GM23248 (cell line): ENCODE measurements at regions not wholly inside any gene's neighbourhood (a gene's known extent, or its start where the extent isn't known, plus 50 kb on each side); places are given as distances from the start of the nearest gene placed in this dataset.
A peak's percentile ranks its signal among the peaks of the same experiment; 100 is the strongest.

Source experiments
- DNase-seq: peaks from one replicate; pipeline ENCODE4 v3.0.0-alpha.2; 2015
- H2AFZ ChIP-seq: fragments of 200-600 bp; sonication (generic); 2 replicates; pipeline ENCODE4 v1.6.1; 2016; ENCODE audit warnings: antibody characterized with exemption
- H3F3A ChIP-seq: fragments of 200-600 bp; sonication (generic); 2 replicates; pipeline ENCODE4 v1.6.1; 2016; ENCODE audit warnings: mild to moderate bottlenecking, antibody characterized with exemption, mixed run types; ENCODE audit not compliant: insufficient read depth
- H3K27ac ChIP-seq: fragments of 200-600 bp; sonication (generic); 2 replicates; pipeline ENCODE4 v1.5.1; 2016; ENCODE audit warnings: mild to moderate bottlenecking
- H3K27me3 ChIP-seq: fragments of 200-600 bp; sonication (generic); replicated peaks from 2 replicates; pipeline ENCODE4 v1.6.1; 2016; ENCODE audit warnings: mild to moderate bottlenecking; ENCODE audit not compliant: insufficient read depth
- H3K36me3 ChIP-seq: fragments of 200-600 bp; sonication (generic); 2 replicates; pipeline ENCODE4 v1.6.1; 2016; ENCODE audit warnings: low read depth, mild to moderate bottlenecking
- H3K4me1 ChIP-seq: fragments of 200-600 bp; sonication (generic); 2 replicates; pipeline ENCODE4 v1.6.1; 2016; ENCODE audit warnings: mild to moderate bottlenecking; ENCODE audit not compliant: insufficient read depth
- H3K4me2 ChIP-seq: fragments of 200-600 bp; sonication (generic); one replicate; pipeline ENCODE4 v1.6.1; 2016; ENCODE audit warnings: mild to moderate bottlenecking; ENCODE audit not compliant: unreplicated experiment
- H3K4me3 ChIP-seq: fragments of 200-600 bp; sonication (generic); 2 replicates; pipeline ENCODE4 v1.5.1; 2016; ENCODE audit warnings: mild to moderate bottlenecking
- H3K79me2 ChIP-seq: fragments of 200-600 bp; sonication (generic); 2 replicates; pipeline ENCODE4 v1.6.1; 2016; ENCODE audit warnings: mild to moderate bottlenecking; ENCODE audit not compliant: insufficient read depth
- H3K9ac ChIP-seq: fragments of 200-600 bp; sonication (generic); 2 replicates; pipeline ENCODE4 v1.6.1; 2016; ENCODE audit warnings: mild to moderate bottlenecking
- H3K9me2 ChIP-seq: fragments of 200-600 bp; sonication (generic); 2 replicates; pipeline ENCODE4 v1.6.1; 2016; ENCODE audit warnings: mixed run types, mild to moderate bottlenecking, moderate library complexity; ENCODE audit not compliant: insufficient read depth
- H3K9me3 ChIP-seq: fragments of 200-600 bp; sonication (generic); one replicate; pipeline ENCODE4 v1.6.1; 2017; ENCODE audit warnings: low read depth
- H4K20me1 ChIP-seq: fragments of 200-600 bp; sonication (generic); 2 replicates; pipeline ENCODE4 v1.6.0; 2016; ENCODE audit not compliant: insufficient read depth
- EZH2 ChIP-seq: fragments of 200-600 bp; sonication (generic); IDR thresholded peaks from 2 replicates; pipeline ENCODE4 v1.6.1; 2018; ENCODE audit warnings: antibody characterized with exemption, mild to moderate bottlenecking; ENCODE audit not compliant: insufficient read depth, poor library complexity, severe bottlenecking
- EZH2phosphoT487 ChIP-seq: fragments of 200-600 bp; sonication (generic); IDR thresholded peaks from 2 replicates; pipeline ENCODE4 v1.6.1; 2018; ENCODE audit warnings: antibody characterized with exemption, moderate library complexity, mild to moderate bottlenecking, low read depth; ENCODE audit not compliant: insufficient read depth
- WGBS, 2 experiments: methylation state at CpG; one replicate each; pipeline ENCODE4 v1.1.6; 2015 to 2017; ENCODE audit warnings: low lambda C conversion rate in 2 of 2, low coverage in 1 of 2; ENCODE audit errors: missing lambda C conversion rate in 2 of 2; 5-methylcytosine and 5-hydroxymethylcytosine counted together
- in situ Hi-C: fragments of 300-500 bp; cut with MboI; formaldehyde crosslinking; loops from 2 replicates; pipeline ENCODE4 v1.15.0; 2020

GRCh38 chr3:177721864-177722785 is 524.8 kb upstream of the TBL1XR1 start:
- Histone ChIP-seq H3K9me3 (no peaks in the 10 kb centered on the region), H3K9ac (no peak overlapping the region), H3K4me3 (no peak overlapping the region), H3F3A (no peaks in the 10 kb centered on the region), H3K27ac (no peak overlapping the region), H2AFZ (no peak overlapping the region), H3K4me2 (no peak overlapping the region), H3K79me2 (no peaks in the 10 kb centered on the region), H4K20me1 (no peaks in the 10 kb centered on the region), H3K36me3 (no peaks in the 10 kb centered on the region), H3K4me1 (no peaks in the 10 kb centered on the region), H3K27me3 (no peaks in the 10 kb centered on the region), H3K9me2 (no peaks in the 10 kb centered on the region)
- no peak for DNase-seq
- in situ Hi-C loops: no loop called here
- WGBS, 2 experiments: 53 to 55% methylated on average over 3 of the region's 3 CpGs
- TF ChIP-seq EZH2phosphoT487 (no peak), EZH2 (no peak)

GRCh38 chr3:177724020-177724638 is 526.8 kb upstream of the TBL1XR1 start:
- Histone ChIP-seq H2AFZ (0 out of 2 replicates have a peak overlapping the region, but pooled peaks have one; percentile 30), H4K20me1 (no peaks in the 10 kb centered on the region), H3F3A (no peaks in the 10 kb centered on the region), H3K27ac (no peak overlapping the region), H3K4me2 (no peak overlapping the region), H3K9ac (no peak overlapping the region), H3K9me3 (no peaks in the 10 kb centered on the region), H3K4me1 (no peaks in the 10 kb centered on the region), H3K4me3 (no peak overlapping the region), H3K79me2 (no peaks in the 10 kb centered on the region), H3K36me3 (no peaks in the 10 kb centered on the region), H3K27me3 (no peaks in the 10 kb centered on the region), H3K9me2 (no peaks in the 10 kb centered on the region)
- no peak for DNase-seq
- in situ Hi-C loops: no loop called here
- 36 to 42% methylated on average over 6 of the region's 6 CpGs for WGBS, 2 experiments
- no peak for TF ChIP-seq EZH2phosphoT487

- in situ Hi-C loops: no loop called here
- no peaks in the 10 kb centered on the region for H3K36me3 ChIP-seq
- no peak for TF ChIP-seq EZH2
- TF ChIP-seq EZH2phosphoT487: no peak
- no peak overlapping the region for H2AFZ ChIP-seq
- H3K79me2 ChIP-seq: no peaks in the 10 kb centered on the region
- WGBS, 2 experiments: 88 to 100% methylated on average over 1 of the region's 1 CpG
- H3F3A ChIP-seq: no peaks in the 10 kb centered on the region
- no peaks in the 10 kb centered on the region for H3K4me1 ChIP-seq
- no peaks in the 10 kb centered on the region for H3K9me3 ChIP-seq
- no peaks in the 10 kb centered on the region for H4K20me1 ChIP-seq
- H3K4me3 ChIP-seq: no peak overlapping the region
- H3K27me3 ChIP-seq: no peaks in the 10 kb centered on the region
- no peak overlapping the region for H3K27ac ChIP-seq
- DNase-seq: no peak
- no peak overlapping the region for H3K9ac ChIP-seq
- no peaks in the 10 kb centered on the region for H3K9me2 ChIP-seq
- H3K4me2 ChIP-seq: no peak overlapping the region
These were observed 527.9 kb upstream of the TBL1XR1 start for GRCh38 chr3:177725165-177725564.

GRCh38 chr3:177726807-177727206 is 529.5 kb upstream of the TBL1XR1 start:
- 91 to 95% methylated on average over 3 of the region's 3 CpGs for WGBS, 2 experiments
- TF ChIP-seq EZH2: no peak
- no peak for TF ChIP-seq EZH2phosphoT487
- Histone ChIP-seq H3K79me2 (no peaks in the 10 kb centered on the region), H3K4me1 (peaks cover 7% of the 10 kb centered on the region; the same call in 1 of the 2 replicates), H3K9me3 (no peaks in the 10 kb centered on the region), H3K4me3 (no peak overlapping the region), H4K20me1 (no peaks in the 10 kb centered on the region), H3K36me3 (no peaks in the 10 kb centered on the region), H2AFZ (no peak overlapping the region), H3K9me2 (no peaks in the 10 kb centered on the region), H3K27me3 (no peaks in the 10 kb centered on the region), H3K4me2 (no peak overlapping the region), H3K9ac (no peak overlapping the region), H3K27ac (no peak overlapping the region), H3F3A (no peaks in the 10 kb centered on the region)
- in situ Hi-C loops: no loop called here
- no peak for DNase-seq
